Loucy (cell line): ENCODE measurements at regions not wholly inside any gene's neighbourhood (a gene's known extent, or its start where the extent isn't known, plus 50 kb on each side); places are given as distances from the start of the nearest gene placed in this dataset.

Experiments
- EZH2phosphoT487 ChIP-seq: fragments of 200-600 bp; IDR thresholded peaks from 2 replicates; pipeline ENCODE4 v1.6.1; 2018; ENCODE audit warnings: antibody characterized with exemption, mild to moderate bottlenecking, moderate library complexity, borderline replicate concordance
- TF ChIP-seq, protein P1 (sequence below): fragments of 200-600 bp; sonication (generic); conservative IDR thresholded peaks from 2 replicates; pipeline ENCODE4 v1.5.1; 2014; ENCODE audit warnings: mild to moderate bottlenecking, antibody characterized with exemption, low read length

- TF ChIP-seq, protein P1, sequence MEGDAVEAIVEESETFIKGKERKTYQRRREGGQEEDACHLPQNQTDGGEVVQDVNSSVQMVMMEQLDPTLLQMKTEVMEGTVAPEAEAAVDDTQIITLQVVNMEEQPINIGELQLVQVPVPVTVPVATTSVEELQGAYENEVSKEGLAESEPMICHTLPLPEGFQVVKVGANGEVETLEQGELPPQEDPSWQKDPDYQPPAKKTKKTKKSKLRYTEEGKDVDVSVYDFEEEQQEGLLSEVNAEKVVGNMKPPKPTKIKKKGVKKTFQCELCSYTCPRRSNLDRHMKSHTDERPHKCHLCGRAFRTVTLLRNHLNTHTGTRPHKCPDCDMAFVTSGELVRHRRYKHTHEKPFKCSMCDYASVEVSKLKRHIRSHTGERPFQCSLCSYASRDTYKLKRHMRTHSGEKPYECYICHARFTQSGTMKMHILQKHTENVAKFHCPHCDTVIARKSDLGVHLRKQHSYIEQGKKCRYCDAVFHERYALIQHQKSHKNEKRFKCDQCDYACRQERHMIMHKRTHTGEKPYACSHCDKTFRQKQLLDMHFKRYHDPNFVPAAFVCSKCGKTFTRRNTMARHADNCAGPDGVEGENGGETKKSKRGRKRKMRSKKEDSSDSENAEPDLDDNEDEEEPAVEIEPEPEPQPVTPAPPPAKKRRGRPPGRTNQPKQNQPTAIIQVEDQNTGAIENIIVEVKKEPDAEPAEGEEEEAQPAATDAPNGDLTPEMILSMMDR = no peak
- no peak for TF ChIP-seq EZH2phosphoT487
Observed at GRCh38 chr10:100615241-100615640, 79.5 kb downstream of the HIF1AN start.
